ENCODE measurements at regions not wholly inside any gene's neighbourhood (a gene's known extent, or its start where the extent isn't known, plus 50 kb on each side); places are given as distances from the start of the nearest gene placed in this dataset.

GRCh38 chr13:64186503-64187250 is 2771.0 kb upstream of the PCDH20 start:
- TF ChIP-seq CTCF (IDR thresholded peaks at IDR 0.05; ENCODE audit: insufficient read depth, low read depth, low read length) = no peak
- no peak for TF ChIP-seq EZH2 (IDR thresholded peaks at IDR 0.05; ENCODE audit: insufficient read depth, low read length)

Data from astrocyte (in vitro differentiated cells and primary cell).